ENCODE measurements at regions not wholly inside any gene's neighbourhood (a gene's known extent, or its start where the extent isn't known, plus 50 kb on each side); places are given as distances from the start of the nearest gene placed in this dataset.

- DNase-seq (ENCODE audit: low spot score) (no peak), ATAC-seq (no peak)
Observed at GRCh38 chr20:48468571-48468970, 359.2 kb downstream of the PREX1 start.

- no peak for DNase-seq (ENCODE audit: low spot score)
Observed at GRCh38 chr20:48467622-48468021, 360.2 kb downstream of the PREX1 start.

GRCh38 chr20:48465271-48465670 is 362.5 kb downstream of the PREX1 start:
- ATAC-seq (no peak), DNase-seq (ENCODE audit: low spot score) (no peak)

More at GRCh38 chr20:48467622-48468021, 360.2 kb downstream of the PREX1 start:
- peak; percentile 48 for ATAC-seq

- ATAC-seq, result no peak
- DNase-seq (ENCODE audit: low spot score), result no peak
Observed at GRCh38 chr20:48463916-48464315, 363.9 kb downstream of the PREX1 start.

GRCh38 chr20:48463096-48463720 is 364.6 kb downstream of the PREX1 start:
- no peak for ATAC-seq
- no peak for DNase-seq (ENCODE audit: low spot score)

GRCh38 chr20:48461735-48462119 is 366.1 kb downstream of the PREX1 start:
- ATAC-seq (no peak), DNase-seq (ENCODE audit: low spot score) (no peak)

- DNase-seq (ENCODE audit: low spot score) (no peak), ATAC-seq (no peak)
Observed at GRCh38 chr20:48461091-48461734, 366.6 kb downstream of the PREX1 start.

- DNase-seq (ENCODE audit: low spot score), result no peak
- ATAC-seq, result no peak
Observed at GRCh38 chr20:48460681-48461080, 367.1 kb downstream of the PREX1 start.

- ATAC-seq, result no peak
- DNase-seq (ENCODE audit: low spot score), result no peak
Observed at GRCh38 chr20:48459722-48460395, 367.9 kb downstream of the PREX1 start.

- DNase-seq (ENCODE audit: low spot score) (no peak), ATAC-seq (no peak)
Observed at GRCh38 chr20:48458601-48459385, 369.0 kb downstream of the PREX1 start.

- DNase-seq (ENCODE audit: low spot score), result no peak
- no peak for ATAC-seq
Observed at GRCh38 chr20:48458003-48458377, 369.8 kb downstream of the PREX1 start.

GRCh38 chr20:48457193-48458002 is 370.4 kb downstream of the PREX1 start:
- ATAC-seq, result no peak
- DNase-seq (ENCODE audit: low spot score), result no peak

- ATAC-seq (no peak), DNase-seq (ENCODE audit: low spot score) (no peak)
Observed at GRCh38 chr20:48456366-48457192, 371.2 kb downstream of the PREX1 start.

GRCh38 chr20:48455651-48456365 is 372.0 kb downstream of the PREX1 start:
- DNase-seq (ENCODE audit: low spot score) (no peak), ATAC-seq (no peak)

- DNase-seq (ENCODE audit: low spot score) (no peak), ATAC-seq (no peak)
Observed at GRCh38 chr20:48454671-48455490, 372.9 kb downstream of the PREX1 start.

GRCh38 chr20:48453477-48454093 is 374.2 kb downstream of the PREX1 start:
- DNase-seq (ENCODE audit: low spot score) (no peak), ATAC-seq (no peak)

GRCh38 chr20:48451401-48451800 is 376.4 kb downstream of the PREX1 start:
- ATAC-seq, result no peak
- no peak for DNase-seq (ENCODE audit: low spot score)

Data from left lobe of liver (tissue), 2 donors.